ENCODE measurements at regions not wholly inside any gene's neighbourhood (a gene's known extent, or its start where the extent isn't known, plus 50 kb on each side); places are given as distances from the start of the nearest gene placed in this dataset.

- no peak for DNase-seq (ENCODE audit: low read depth in 1 of 2, low spot score in 1 of 2)
- no peak overlapping the region for H3K4me3 ChIP-seq (replicated peaks; ENCODE audit: insufficient read depth, low read length)
- H3K27ac ChIP-seq (replicated peaks), result no peak overlapping the region
- TF ChIP-seq POLR2AphosphoS5 (IDR thresholded peaks at IDR 0.05; ENCODE audit: low read depth) (no peak), REST (IDR thresholded peaks at IDR 0.05; ENCODE audit: insufficient replicate concordance, low read depth) (no peak), CTCF (IDR thresholded peaks at IDR 0.05; ENCODE audit: insufficient read depth, low read length) (no peak), SPI1 (IDR thresholded peaks at IDR 0.05; ENCODE audit: borderline replicate concordance, low read depth) (no peak), GABPA (IDR thresholded peaks at IDR 0.05; ENCODE audit: low read depth) (no peak)
- H3K27me3 ChIP-seq (ENCODE audit: insufficient read depth, poor library complexity, severe bottlenecking), result no peaks in the 10 kb centered on the region
These were observed 625.7 kb upstream of the CFAP20DC start for GRCh38 chr3:59675495-59675894.

GRCh38 chr3:59663076-59663850 lies 613.4 kb upstream of the CFAP20DC start:
- no peaks in the 10 kb centered on the region for H3K27me3 ChIP-seq (ENCODE audit: insufficient read depth, poor library complexity, severe bottlenecking)
- no peak overlapping the region for H3K4me3 ChIP-seq (replicated peaks; ENCODE audit: insufficient read depth, low read length)
- TF ChIP-seq SPI1 (IDR thresholded peaks at IDR 0.05; ENCODE audit: borderline replicate concordance, low read depth) (no peak), GABPA (IDR thresholded peaks at IDR 0.05; ENCODE audit: low read depth) (no peak), REST (IDR thresholded peaks at IDR 0.05; ENCODE audit: insufficient replicate concordance, low read depth) (no peak), POLR2AphosphoS5 (IDR thresholded peaks at IDR 0.05; ENCODE audit: low read depth) (no peak), CTCF (IDR thresholded peaks at IDR 0.05; ENCODE audit: insufficient read depth, low read length) (no peak)
- no peak for DNase-seq (ENCODE audit: low read depth in 1 of 2, low spot score in 1 of 2)
- no peak overlapping the region for H3K27ac ChIP-seq (replicated peaks)

- TF ChIP-seq CTCF (IDR thresholded peaks at IDR 0.05; ENCODE audit: insufficient read depth, low read length), result no peak
- no peak for TF ChIP-seq POLR2AphosphoS5 (IDR thresholded peaks at IDR 0.05; ENCODE audit: low read depth)
- no peak for TF ChIP-seq REST (IDR thresholded peaks at IDR 0.05; ENCODE audit: insufficient replicate concordance, low read depth)
- no peak for TF ChIP-seq SPI1 (IDR thresholded peaks at IDR 0.05; ENCODE audit: borderline replicate concordance, low read depth)
- TF ChIP-seq GABPA (IDR thresholded peaks at IDR 0.05; ENCODE audit: low read depth), result no peak
- H3K4me3 ChIP-seq (replicated peaks; ENCODE audit: insufficient read depth, low read length), result no peak overlapping the region
- no peak overlapping the region for H3K27ac ChIP-seq (replicated peaks)
- no peaks in the 10 kb centered on the region for H3K27me3 ChIP-seq (ENCODE audit: insufficient read depth, poor library complexity, severe bottlenecking)
- DNase-seq (ENCODE audit: low read depth in 1 of 2, low spot score in 1 of 2), result no peak
These were observed 611.2 kb upstream of the CFAP20DC start for GRCh38 chr3:59660852-59661625.

Measured in HL-60 (cell line).